Cardiac muscle cell (in vitro differentiated cells and primary cell): ENCODE measurements at regions not wholly inside any gene's neighbourhood (a gene's known extent, or its start where the extent isn't known, plus 50 kb on each side); places are given as distances from the start of the nearest gene placed in this dataset.

Source experiments
- DNase-seq, 2 donors: peaks; one replicate each; pipeline versions ENCODE4 v3.0.0 to v3.0.0-alpha.2; 2010 to 2017; ENCODE audit warnings: low read depth in 1 of 2, low spot score in 1 of 2
- H3K27ac ChIP-seq: fragments of 200-600 bp; sonication (generic); 2 replicates; pipeline ENCODE4 v1.5.1; 2016
- H3K27me3 ChIP-seq: fragments of 200-600 bp; sonication (generic); 2 replicates; pipeline ENCODE4 v1.6.0; 2016; ENCODE audit warnings: control low read depth
- H3K36me3 ChIP-seq: fragments of 200-600 bp; sonication (generic); 2 replicates; pipeline ENCODE4 v1.5.1; 2016; ENCODE audit warnings: control low read depth
- H3K4me1 ChIP-seq: fragments of 200-600 bp; sonication (generic); 2 replicates; pipeline ENCODE4 v1.8.1; 2017; ENCODE audit warnings: low read depth, mild to moderate bottlenecking, mixed run types
- H3K4me3 ChIP-seq: fragments of 200-600 bp; sonication (generic); 2 replicates; pipeline ENCODE4 v1.5.1; 2016; ENCODE audit warnings: mild to moderate bottlenecking
- H3K9me3 ChIP-seq: fragments of 200-600 bp; sonication (generic); 2 replicates; pipeline ENCODE4 v1.5.1; 2017; ENCODE audit warnings: low read depth, mild to moderate bottlenecking, control low read depth
- TF ChIP-seq, protein P1 (sequence below): IDR thresholded peaks from 2 replicates; pipeline ENCODE4 v1.5.1; 2012; ENCODE audit warnings: low read depth, mild to moderate bottlenecking, low read length

DNA sequence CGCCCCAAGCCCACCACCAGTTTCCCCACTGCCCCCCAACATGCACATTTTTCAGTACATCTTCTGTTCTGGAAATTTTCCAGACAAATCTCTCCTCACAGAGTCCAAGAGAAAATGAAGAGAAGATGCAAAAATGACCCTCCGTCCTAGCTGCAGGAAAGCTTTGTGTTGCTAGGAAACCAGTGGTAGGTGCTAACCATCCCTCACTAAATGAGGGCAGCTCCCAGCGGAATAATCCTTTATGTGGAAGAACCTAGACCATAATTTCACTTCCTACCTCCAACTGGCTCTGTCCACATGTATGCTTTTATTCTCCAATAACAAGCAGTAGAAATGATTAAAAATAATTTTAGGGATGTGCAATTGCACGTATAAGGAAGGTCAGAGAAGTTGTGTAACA is 311.9 kb upstream of the EPHA4 start:
- Histone ChIP-seq H3K27ac (no peak overlapping the region), H3K4me1 (no peaks in the 10 kb centered on the region), H3K9me3 (no peaks in the 10 kb centered on the region), H3K4me3 (no peak overlapping the region), H3K27me3 (peaks cover 3% of the 10 kb centered on the region), H3K36me3 (no peaks in the 10 kb centered on the region)
- no peak for DNase-seq
- TF ChIP-seq, protein P1, sequence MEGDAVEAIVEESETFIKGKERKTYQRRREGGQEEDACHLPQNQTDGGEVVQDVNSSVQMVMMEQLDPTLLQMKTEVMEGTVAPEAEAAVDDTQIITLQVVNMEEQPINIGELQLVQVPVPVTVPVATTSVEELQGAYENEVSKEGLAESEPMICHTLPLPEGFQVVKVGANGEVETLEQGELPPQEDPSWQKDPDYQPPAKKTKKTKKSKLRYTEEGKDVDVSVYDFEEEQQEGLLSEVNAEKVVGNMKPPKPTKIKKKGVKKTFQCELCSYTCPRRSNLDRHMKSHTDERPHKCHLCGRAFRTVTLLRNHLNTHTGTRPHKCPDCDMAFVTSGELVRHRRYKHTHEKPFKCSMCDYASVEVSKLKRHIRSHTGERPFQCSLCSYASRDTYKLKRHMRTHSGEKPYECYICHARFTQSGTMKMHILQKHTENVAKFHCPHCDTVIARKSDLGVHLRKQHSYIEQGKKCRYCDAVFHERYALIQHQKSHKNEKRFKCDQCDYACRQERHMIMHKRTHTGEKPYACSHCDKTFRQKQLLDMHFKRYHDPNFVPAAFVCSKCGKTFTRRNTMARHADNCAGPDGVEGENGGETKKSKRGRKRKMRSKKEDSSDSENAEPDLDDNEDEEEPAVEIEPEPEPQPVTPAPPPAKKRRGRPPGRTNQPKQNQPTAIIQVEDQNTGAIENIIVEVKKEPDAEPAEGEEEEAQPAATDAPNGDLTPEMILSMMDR, result no peak

DNA sequence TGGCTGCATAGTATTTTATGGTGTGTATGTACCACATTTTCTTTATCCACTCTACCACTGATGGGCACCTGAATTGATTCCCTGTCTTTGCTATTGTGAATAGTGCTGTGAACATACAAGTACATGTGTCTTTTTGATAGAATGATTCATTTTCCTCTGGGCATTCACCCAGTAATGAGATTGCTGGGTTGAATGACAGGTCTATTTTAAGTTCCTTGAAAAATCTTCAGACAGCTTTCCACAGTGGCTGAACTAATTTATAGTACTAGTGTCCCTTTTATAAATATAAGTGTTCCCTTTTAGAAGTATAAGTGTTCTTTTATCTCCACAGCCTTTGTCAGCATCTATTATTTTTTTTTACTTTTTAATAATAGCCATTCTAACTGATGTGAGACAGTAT is 303.9 kb upstream of the EPHA4 start:
- H3K4me1 ChIP-seq, result no peaks in the 10 kb centered on the region
- H3K27ac ChIP-seq, result no peak overlapping the region
- TF ChIP-seq, protein P1, result no peak
- H3K27me3 ChIP-seq, result no peaks in the 10 kb centered on the region
- no peak for DNase-seq
- no peak overlapping the region for H3K4me3 ChIP-seq
- H3K9me3 ChIP-seq, result no peaks in the 10 kb centered on the region
- no peaks in the 10 kb centered on the region for H3K36me3 ChIP-seq

DNA sequence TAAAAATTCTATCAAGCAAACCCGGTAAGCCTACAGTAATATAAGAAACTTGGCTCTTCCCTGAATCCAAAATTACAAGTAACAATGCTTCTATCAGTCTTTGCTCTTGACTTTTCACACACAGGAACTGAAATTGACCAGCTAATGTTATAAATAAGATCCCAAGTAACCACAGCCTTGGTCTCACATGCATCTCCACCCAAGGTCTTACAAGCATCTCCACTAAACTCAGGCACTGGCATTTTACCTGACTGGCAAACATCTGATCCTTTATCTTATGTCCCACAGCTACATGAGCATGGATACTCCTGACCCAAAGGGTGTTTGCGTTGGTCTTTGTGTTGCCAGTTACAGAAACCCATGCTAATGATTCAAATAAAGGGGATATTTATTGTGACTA is 302.3 kb upstream of the EPHA4 start:
- Histone ChIP-seq H3K4me3 (no peak overlapping the region), H3K4me1 (no peaks in the 10 kb centered on the region), H3K27ac (no peak overlapping the region), H3K36me3 (no peaks in the 10 kb centered on the region), H3K9me3 (no peaks in the 10 kb centered on the region), H3K27me3 (no peaks in the 10 kb centered on the region)
- no peak for DNase-seq
- TF ChIP-seq, protein P1, result no peak

DNA sequence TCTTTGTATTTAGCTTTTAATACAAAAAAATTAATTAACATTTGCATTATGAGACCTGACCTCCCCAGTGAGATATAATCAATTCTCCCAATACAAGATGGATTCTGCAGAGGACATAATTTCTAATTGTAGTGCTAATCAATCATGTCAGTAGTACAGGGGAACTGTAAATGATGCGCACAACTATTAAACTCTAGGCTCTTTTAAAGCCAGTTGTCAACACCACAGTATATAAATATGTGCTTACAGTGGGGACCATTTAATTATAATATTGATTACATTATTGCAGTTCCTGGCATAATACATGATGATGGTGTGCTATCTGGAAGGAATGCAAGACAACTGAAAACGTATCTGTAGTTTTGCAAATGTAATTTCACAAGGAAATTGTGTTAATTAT is 285.6 kb upstream of the EPHA4 start:
- H3K4me3 ChIP-seq, result no peak overlapping the region
- no peaks in the 10 kb centered on the region for H3K4me1 ChIP-seq
- no peak overlapping the region for H3K27ac ChIP-seq
- H3K27me3 ChIP-seq, result no peaks in the 10 kb centered on the region
- H3K36me3 ChIP-seq, result no peaks in the 10 kb centered on the region
- TF ChIP-seq, protein P1, result no peak
- no peak for DNase-seq
- H3K9me3 ChIP-seq, result no peaks in the 10 kb centered on the region

DNA sequence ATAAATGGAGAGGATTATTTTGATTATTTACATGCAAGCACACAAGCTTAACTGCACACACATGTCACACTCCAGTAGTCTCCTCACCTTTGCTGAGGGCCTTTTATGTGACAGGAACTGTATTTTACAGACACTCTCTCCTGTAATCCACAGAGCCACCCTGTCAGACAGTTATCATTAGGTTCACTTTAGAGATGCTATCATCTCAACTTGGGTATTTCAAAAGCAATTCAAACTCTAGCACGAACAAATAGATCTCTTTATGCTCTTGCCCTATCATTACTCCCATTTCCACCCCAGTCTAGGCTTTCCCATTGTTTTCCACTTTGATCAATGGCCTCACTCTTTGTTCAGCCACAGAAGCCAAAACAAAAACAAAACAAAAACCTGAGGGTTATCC is 281.2 kb upstream of the EPHA4 start:
- Histone ChIP-seq H3K9me3 (no peaks in the 10 kb centered on the region), H3K4me3 (no peak overlapping the region), H3K27ac (no peak overlapping the region), H3K36me3 (no peaks in the 10 kb centered on the region), H3K4me1 (no peaks in the 10 kb centered on the region), H3K27me3 (no peaks in the 10 kb centered on the region)
- DNase-seq, result no peak
- TF ChIP-seq, protein P1, result no peak

DNA sequence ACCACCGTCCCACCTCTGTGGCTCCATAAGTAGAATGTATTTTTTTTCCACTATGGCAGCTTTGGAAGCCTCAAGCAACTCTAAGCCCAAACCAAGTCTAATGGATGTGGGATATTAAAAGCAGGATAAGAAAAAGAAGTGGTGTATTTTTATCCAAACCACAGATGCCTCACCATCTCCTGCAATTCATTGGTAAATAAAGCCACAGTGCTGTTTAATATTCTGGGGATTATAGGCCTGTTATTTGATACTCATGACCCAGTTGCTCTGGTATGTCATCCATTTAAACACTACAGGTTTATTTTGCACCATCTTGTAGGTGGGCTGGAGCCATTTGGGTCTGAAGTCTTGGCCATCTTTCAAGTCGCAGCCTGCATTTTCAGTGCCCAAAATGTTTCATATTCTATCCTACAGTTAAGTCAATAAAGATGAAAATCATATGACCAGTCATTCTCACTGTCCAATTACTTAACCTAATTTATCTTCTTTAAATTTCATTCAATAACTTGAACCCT is 279.5 kb upstream of the EPHA4 start:
- Histone ChIP-seq H3K9me3 (no peaks in the 10 kb centered on the region), H3K4me1 (no peaks in the 10 kb centered on the region), H3K4me3 (no peak overlapping the region), H3K27ac (no peak overlapping the region), H3K27me3 (no peaks in the 10 kb centered on the region), H3K36me3 (no peaks in the 10 kb centered on the region)
- DNase-seq, result no peak
- TF ChIP-seq, protein P1, result no peak
